Mammary epithelial cell (primary cell): ENCODE measurements at regions not wholly inside any gene's neighbourhood (a gene's known extent, or its start where the extent isn't known, plus 50 kb on each side); places are given as distances from the start of the nearest gene placed in this dataset.

ENCODE experiments used
- EZH2 ChIP-seq: IDR thresholded peaks from 2 replicates; pipeline ENCODE4 v1.6.1; 2012; ENCODE audit warnings: low read length, inconsistent platforms, borderline replicate concordance
- TF ChIP-seq, protein P1 (sequence below), 2 donors: IDR thresholded peaks in 1 of 2; conservative IDR thresholded peaks in 1 of 2; 2 replicates each; pipeline ENCODE4 v1.5.1; 2011 to 2012; ENCODE audit warnings: inconsistent platforms in 2 of 2, low read length in 2 of 2, mild to moderate bottlenecking in 2 of 2, control low read depth in 1 of 2, low read depth in 1 of 2; ENCODE audit not compliant: insufficient read depth in 1 of 2; ENCODE audit errors: extremely low read depth in 1 of 2

DNA sequence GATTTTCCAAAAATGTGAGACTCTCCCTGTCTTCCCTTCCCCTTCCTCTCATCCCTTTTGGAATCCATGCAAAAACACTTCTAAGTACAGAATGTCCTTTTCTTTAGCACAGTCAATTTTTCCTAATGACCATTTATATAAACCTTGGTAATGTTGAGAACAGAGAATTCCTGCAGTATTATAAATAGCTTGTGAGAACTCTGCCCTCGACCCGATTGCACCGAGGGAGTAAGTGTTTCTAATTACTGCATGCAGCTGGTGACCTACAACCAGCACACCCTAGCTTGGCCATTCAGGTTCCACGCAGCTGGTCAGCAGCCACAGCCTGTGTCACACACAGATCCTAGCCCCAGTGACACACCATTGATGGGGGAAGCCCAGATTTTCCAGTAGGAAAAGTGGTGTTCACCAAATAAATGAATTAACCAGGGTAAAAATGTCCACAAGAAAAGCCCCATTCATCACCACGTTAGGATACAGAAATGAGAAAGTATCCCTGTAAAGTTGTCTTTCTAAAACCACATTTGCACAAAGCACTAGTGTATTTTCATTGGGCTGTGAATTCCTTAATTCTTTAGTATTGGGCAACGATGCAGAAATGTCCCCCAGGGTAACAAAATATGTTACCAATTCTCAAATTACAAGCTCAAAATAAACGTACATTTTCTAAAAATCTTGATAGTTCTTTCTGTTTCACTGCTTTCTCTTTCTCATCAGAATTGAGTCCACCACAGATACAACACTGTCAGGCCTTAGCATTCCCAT lies 499.0 kb upstream of the KLF6 start:
- TF ChIP-seq, protein P1, sequence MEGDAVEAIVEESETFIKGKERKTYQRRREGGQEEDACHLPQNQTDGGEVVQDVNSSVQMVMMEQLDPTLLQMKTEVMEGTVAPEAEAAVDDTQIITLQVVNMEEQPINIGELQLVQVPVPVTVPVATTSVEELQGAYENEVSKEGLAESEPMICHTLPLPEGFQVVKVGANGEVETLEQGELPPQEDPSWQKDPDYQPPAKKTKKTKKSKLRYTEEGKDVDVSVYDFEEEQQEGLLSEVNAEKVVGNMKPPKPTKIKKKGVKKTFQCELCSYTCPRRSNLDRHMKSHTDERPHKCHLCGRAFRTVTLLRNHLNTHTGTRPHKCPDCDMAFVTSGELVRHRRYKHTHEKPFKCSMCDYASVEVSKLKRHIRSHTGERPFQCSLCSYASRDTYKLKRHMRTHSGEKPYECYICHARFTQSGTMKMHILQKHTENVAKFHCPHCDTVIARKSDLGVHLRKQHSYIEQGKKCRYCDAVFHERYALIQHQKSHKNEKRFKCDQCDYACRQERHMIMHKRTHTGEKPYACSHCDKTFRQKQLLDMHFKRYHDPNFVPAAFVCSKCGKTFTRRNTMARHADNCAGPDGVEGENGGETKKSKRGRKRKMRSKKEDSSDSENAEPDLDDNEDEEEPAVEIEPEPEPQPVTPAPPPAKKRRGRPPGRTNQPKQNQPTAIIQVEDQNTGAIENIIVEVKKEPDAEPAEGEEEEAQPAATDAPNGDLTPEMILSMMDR (conservative IDR thresholded peaks at IDR 0.05 in 1 of 2, IDR thresholded peaks at IDR 0.05 in 1 of 2; ENCODE audit: extremely low read depth in 1 of 2, insufficient read depth in 1 of 2, low read depth in 1 of 2, low read length in 2 of 2): no peak
- TF ChIP-seq EZH2: no peak
